Stimulated activated CD8-positive, alpha-beta memory T cell treated with anti-CD3 and anti-CD28 coated beads, Interleukin-4, amount 100 ng/mL, for 48 hours (primary cell): ENCODE measurements at regions not wholly inside any gene's neighbourhood (a gene's known extent, or its start where the extent isn't known, plus 50 kb on each side); places are given as distances from the start of the nearest gene placed in this dataset.
A peak's percentile ranks its signal among the peaks of the same experiment; 100 is the strongest.

Experiments used
- DNase-seq: peaks from one replicate; pipeline ENCODE4 v3.0.0-alpha.2; 2020

DNA sequence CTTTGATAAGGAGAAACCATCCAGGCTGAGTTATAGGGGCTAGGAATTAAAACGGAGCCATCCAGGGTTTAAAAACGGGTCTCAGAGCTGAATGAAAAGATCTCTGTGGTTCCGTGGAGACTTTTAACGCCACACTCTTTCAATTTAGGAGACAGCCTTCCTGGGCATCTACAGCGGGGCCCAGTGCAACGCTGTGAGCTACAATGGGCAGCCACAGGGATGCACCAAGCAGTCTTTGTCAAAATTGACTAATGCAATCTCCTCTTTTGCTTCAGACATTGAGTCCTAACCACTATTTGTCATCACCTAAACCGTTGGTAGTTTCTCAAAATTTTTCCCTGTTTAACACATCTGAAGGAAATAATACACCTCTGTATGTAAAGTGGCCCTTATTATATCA lies 96.6 kb upstream of the ABCA1 start:
- no peak for DNase-seq

DNA sequence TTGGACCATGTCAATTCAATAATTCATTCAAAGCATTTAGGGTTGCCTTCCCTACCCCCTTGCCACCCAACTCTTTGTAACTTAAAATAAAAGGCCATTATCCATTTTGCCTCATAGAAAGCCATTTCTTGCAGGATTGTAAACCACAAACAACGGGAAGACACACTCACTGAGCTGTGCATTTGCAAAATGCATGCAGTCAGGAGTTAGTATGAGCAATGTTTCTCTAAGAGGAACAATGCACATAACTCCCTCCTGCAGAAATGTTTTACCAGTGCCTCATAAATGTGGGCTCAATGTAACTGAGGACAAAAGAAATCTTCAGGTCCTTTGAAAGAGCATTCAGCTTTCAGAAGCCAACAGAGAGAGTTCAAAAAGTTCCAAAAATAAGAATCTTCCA lies 98.5 kb upstream of the ABCA1 start:
- DNase-seq = no peak

DNA sequence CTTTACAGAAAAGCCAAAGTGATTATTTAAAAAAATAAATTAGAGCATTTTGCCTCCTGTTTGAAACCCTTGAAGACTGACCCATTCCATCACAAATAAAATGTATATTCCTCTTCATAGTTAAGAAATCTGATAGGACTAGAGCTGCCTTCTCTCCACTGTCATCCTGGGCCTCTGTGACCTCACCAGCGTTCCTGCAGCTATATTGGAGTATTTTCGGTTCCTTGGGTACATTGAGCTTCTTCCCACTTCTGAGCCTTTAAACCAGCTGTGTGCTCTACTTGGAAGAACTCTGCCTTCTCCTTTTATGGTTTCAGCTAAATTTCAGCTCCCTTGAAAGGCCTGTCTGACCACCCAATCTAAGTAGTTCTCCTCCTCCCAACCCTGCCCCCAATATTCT lies 99.1 kb upstream of the ABCA1 start:
- no peak for DNase-seq

DNA sequence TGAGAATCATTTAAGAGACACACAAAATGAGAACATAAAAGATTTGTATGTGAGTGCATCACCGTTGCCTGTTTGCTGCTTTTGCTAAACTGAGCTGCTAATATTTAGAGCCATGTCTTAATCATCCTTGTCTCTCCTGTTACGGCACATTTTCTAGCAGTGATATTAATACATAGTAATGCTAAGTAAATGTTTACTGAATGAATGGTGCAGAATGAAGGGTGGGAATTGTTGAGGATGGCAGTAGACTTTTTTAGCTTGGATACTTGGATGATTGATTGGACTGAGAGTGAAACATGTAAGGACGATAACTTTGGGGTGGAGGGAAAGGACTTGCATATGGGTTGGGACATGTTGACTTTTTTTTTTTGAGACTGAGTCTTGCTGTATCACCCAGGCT lies 102.3 kb upstream of the ABCA1 start:
- no peak for DNase-seq

DNA sequence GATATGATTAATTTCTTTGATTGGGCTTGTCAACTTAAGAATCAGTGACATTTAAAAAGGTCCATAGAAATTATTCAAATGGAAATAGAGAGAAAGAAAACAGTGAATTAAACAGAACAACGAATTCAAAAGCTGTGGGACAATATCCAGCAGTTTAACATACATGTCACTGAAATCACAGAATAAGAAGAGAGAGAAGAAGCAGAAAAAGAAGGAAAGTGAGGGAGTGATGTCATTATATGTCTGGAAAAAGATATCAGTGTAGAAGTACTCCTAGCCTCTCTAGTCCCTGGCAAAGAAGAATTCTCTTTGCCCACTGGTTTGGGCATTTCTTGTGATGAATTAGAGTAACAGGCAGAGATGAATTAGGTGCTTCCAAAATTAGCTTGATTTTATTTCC lies 109.2 kb upstream of the ABCA1 start:
- no peak for DNase-seq

DNA sequence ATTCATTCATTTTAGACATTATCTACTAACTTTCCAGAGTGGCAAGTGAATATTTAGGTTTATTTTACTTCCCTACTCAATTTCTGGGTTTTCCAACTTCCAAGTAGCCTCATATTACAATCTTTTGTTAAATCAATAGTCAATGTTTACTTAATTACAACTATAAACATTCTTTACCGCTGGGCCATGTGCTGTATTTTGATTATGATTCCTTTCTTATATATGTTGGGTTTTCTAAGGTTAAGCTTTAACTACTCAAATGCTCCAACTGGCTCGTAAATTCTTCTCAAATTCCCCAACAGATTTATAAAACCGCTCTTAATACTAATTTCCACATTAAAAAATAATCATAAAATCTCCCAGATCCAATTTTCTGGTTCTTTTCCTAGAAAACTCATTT lies 110.1 kb upstream of the ABCA1 start:
- no peak for DNase-seq

DNA sequence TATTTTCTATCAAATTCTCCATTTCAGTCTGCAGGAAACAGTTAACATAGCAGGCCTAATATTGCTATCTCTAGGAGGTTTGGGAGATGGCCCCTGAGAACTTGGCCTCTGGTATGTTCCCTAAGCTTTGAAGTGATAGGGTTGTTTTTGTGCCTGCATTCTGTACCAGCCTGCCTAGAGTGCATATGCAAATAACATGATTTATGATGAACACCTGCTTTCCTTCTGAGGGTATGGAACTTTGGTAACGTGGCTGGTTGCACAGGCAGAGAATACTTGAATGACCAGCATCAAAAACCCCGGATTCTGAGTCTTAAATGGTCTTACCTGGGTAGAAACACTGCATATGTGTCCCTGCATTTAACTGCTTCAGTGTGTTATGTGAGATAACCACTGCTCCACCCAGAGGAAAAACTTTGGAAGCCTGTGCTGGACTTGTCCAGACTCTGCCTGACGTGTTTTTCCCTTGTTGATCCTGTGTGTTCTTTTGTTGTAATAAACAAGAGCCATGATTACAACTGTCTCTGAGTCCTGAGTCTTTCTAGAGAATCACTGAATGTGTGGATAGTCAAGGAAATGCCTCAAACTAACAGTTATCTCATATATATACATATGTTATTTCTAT lies 111.3 kb upstream of the ABCA1 start:
- no peak for DNase-seq

DNA sequence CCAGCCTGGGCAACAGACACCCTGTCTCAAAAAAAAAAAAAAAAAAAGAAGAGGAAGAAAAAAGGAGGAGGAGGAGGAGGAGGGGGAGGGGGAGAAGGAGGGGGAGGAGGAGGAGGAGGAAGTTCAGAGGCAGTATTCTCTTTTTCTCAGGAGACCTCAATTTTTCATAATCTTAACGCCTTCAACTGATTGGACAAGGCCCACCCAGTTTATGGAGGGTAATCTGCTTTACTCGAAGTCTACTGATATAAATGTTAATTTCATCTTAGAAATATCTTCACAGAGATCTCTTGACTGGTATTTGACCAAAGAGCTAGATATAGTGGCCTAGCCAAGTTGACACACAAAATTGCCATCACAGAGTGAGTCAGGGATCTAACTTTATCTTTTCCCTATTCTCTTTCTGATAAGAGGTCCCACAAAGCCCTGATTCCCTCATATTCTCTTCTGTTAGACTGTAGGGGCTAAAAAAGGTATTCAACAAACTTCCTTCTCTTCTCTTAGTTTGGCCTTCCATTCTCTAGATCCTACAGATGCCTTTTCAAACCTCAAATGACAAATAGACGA lies 115.5 kb upstream of the ABCA1 start:
- no peak for DNase-seq

DNA sequence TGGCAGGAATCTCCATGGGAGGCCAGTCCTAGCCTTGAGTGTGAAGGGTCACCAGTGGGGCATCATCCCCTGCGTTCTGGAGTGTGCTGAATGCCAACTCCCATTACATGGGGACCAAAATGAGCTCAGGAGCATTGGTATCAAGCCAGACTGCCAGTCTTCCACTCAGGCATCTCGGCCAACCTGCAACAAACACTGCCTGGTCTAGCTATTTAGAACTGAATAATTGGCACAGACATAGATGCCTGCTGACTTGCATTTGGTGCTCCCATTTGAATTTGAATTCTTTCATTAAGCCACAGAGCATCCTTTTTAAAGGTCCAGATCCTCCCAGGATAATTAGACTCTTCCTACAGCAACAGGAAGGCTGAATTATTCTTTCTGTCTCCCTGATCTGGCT lies 116.6 kb upstream of the ABCA1 start:
- no peak for DNase-seq

DNA sequence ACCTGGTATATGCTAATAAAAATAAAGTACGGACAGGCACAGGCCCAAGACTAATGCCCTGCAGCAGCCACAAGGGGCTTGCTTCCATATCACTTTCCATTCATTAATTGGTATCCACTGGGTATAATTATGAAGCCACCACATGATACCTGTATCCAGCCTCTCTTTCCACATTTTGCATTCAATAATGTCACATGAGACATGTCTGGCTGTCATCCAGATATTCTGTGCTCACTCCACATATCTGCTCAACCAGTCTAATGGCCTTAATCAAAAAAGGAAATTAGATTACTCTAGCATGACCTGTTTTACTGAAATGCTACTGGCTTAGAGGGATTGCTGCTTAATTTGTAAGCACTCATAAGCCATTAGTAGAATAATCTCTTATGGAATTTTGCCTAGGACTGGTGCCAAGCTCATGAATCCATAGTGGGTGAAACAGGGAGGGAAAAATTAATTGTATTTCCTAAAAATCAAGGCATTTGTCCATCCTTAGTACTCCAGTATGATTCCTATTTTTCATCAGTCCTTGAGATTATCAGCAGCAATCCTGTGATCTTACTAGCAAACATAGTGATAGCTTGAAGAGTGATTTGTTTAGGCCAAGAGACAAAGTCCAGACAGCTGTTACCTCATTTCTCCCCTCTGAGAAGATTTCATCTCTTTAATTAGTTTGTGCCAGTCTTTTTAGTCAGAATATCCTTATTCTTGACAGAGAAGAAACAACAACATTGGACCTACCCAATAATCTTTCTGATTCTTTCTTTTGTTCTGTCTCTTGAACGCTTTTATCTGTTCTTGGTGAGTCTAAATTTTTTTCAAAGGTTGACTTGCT lies 119.2 kb upstream of the ABCA1 start:
- DNase-seq = no peak

DNA sequence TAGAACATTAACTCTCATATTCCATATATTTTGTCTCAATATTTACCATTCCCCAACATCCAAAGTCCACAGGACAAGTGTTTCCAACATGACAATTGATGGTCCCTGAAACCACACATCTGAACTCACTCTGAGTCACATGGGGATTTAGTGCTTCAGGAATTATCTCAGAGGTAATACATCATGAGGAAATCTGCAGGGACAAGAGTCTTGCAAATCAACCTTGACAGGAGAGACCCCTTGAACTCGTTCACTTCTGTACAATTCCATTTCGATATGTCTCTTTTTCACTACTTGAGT lies 119.7 kb upstream of the ABCA1 start:
- DNase-seq = no peak

DNA sequence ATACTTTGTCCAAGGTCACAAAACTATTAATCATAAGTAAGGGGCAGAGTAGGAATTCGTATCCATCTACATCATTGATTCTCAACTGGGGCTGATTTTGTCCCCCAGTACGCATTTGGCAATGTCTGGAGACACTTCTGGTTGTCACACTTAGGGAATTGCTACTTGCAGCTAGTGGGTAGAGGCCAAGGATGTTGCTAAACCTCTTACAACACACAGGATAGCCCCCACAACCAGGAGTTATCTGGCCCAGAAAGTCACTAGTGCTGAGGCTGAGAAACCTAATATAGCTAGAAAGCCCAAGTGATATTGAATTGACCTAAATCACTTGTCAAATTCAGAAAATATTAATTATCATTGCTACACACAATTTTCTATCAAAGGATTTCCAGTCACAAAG lies 120.4 kb upstream of the ABCA1 start:
- DNase-seq = no peak

DNA sequence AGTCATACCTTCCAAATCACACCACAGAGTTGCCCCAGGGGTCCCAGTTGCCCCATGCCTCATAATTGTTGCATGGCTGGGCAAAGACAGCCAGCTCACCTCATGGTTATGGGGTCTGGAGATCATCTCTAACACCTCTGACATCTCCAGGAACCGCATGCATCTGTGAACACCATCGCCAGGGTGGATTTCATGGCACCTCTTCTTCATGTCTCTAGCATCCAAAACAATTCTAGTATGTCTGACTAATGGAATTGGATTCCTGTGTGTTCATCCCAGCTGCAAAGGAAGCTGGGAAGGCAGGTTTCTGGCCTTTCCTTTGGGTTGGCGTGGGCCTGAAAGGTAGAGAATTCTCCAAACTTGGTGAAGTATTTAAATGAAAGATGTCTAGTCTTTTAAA lies 122.3 kb upstream of the ABCA1 start:
- no peak for DNase-seq

DNA sequence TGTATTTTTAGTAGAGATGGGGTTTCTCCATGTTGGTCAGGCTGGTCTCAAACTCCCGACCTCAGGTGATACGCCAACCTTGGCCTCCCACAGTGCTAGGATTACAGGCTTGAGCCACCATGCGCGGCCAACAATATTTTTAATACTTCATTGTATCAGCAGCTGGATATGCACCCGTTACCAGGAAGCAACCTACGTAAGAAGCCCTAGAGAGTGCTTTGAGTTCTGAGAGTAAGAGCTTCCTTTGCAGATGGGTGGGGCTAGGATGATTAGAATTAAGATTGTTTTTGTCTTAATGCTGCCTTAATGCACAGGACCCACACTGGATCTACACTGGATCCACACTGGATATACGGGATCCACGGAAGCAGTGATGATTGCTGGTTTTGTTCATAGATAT lies 123.9 kb upstream of the ABCA1 start:
- DNase-seq = no peak

DNA sequence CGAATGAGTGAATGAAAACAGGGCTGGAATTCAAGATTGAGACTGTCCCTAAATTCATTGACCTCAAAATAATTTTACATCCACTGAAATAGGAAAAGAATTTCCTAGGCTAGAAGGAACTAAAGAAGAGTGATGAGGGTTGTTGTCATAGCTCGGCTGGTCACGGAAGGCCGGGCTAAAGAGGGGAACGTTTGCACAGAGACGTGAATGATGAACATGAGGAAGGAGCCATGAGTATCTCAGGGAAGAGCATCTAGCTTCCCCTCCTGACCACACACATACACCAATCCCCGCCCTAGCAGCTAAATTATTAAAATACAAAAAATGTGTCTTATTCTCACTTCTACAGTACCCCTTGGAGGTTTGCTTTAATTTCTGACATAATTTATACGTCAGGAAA lies 124.4 kb upstream of the ABCA1 start:
- DNase-seq = no peak

DNA sequence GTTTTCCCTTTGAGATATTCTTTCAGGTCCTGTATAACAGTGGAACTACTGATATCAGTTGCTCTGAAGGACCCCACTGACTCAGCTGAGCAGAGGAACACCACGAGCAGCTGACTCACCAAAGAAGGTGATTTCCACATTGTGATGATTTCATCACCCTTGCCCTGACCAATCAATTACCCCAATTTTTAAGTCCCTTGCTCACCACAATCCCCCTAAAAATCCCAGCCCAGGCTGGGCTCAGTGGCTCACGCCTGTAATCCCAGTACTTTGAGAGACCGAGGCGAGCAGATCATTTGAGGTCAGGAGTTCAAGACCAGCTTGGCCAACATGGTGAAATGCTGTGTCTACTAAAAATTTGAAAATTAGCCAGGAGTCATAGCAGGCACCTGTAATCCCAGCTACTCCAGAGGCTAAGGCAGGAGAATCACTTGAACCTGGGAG lies 125.3 kb upstream of the ABCA1 start:
- peak; percentile 70 for DNase-seq

DNA sequence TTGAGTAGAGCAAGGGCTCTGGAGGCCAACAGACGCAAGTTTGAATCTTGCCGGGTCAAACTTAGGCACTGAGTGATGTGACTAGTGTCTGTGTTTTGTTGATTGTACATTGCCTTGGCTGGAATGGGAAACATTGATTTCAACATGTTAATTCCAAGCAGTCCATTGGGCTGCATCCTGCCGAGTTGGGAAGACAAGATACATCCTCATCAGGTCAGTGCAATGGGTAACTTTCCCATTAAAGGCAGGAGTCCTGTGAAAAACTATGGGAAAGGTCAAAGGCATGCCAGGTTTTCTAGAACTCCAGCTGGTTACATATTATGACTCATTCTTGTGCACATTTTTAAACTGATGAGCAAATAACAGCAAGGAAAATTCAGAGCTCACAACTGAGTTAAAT lies 126.5 kb upstream of the ABCA1 start:
- DNase-seq = no peak

DNA sequence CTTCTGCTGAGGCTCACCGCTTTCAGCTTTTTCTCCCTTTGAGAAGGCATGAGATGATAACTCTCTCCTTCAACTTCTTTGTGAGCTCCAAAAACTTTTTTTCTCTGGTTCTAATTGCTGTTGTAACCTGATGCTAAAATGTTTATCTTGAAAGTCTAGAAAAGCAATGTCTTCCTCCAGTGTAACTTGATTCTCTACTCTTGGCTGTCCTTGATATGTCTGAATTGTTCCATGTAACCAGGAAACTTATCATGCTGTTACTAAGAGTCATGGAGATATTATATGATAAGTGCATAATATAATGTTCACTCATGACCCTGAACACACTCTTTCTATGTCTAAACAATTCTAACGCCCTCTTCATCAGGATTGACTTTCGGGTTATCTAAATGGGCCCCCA lies 128.0 kb upstream of the ABCA1 start:
- no peak for DNase-seq

DNA sequence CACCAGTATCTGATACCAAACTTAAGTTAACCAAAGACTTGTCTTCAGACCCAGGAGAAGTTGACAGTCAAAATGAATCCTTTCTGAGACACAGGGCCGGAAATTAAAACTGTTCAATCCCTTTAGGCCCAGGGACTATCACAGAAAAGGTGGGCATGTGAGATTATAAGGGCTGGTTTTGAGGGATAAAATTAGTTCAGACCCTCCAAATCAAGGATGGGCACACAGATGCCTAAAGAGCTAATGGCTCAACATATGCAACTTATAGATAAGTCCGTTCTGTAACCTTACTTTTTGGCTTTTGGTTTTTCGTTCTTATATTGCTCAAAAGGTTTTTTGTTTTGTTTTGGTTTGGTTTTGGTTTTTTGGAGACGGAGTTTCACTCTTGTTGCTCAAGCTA lies 129.6 kb upstream of the ABCA1 start:
- no peak for DNase-seq

DNA sequence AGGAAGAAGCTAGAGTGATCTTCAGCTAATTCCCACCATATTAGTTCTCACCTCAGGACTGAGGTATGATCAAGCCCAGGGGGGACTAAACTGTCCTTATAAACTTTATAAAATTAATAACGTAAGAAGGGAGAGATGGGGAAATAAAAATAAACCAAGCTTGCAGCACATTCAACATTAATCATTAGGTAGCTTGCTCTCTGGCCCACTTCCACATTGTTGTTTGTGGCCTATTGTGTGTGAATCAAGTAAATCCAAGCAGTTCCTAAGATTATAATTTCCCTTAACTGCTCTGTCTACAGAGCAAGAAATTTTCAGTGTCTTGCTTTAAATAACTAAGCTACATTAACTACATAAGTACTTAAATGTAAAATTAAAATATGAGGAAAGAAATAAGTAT lies 131.3 kb upstream of the ABCA1 start:
- DNase-seq = no peak

DNA sequence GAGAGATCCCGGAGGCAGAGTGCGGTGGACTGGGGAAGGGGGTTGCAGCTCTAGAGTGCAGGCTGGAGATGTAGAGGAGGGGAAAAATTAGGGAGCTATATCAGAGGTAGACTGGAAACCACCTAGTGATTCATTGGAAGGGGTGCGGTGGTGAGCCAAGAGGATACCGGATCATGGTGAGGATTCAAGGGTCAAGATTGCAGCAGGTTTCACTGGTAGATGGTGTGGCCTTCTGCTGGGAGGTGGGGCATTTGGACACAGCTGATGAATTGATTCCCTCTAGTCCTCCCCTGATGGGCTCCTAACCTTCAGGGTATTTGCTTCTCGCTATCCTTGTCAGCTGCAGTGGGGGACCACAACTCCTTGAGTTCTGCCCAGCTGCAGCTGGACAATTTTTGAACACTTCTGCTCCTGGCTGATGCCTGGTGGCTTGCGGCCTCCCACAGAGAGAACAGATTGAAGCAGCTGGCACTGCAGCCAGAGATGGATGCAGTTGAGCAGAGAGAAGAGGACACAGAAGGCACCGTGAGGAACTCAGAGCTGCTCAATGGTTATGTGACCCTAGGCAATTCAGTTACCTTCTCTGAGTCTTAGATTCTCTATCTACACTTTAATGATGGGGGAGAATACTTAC lies 134.4 kb upstream of the ABCA1 start:
- no peak for DNase-seq

DNA sequence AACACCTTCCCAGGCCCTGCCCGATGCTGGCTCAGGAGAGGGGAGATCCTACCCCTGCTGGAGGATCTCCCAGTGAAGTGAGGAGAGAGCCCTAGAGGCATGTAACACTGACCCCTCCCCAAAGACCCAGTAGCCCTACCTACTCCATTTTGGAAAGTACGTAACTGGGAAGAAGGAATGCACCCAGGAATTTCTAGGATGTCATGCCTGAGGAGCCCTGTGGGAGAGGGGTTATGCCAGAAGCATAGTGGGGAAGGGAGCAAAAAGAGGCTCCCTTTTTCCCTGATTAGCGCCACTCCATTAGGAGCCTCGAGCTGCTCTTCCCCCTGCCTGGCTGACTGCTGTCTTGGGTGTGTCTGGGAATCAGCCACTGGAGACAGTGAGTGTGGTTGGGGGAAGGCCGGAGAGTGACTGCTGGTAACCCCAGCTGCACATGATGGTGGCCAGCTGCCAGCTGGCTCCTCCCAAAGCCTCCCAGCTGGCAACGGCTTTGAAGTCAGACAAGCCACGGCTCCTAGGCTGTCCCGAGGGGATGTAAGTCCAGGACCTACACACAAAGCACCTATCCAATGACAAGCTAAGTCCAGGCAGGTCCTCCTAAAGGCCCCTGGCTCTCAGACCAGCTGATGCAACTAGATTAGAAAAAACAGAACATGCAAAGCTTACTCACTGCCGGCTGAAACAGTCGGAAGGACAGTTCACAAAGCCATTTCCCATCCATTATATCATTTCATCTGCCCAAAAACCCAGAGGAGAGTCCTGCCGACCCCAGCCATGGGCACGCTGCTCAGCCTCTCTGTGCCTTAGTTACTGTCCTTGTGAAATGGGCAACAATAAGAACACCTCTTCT lies 136.5 kb upstream of the ABCA1 start:
- no peak for DNase-seq
